HG03025 (cell line): ENCODE measurements at regions not wholly inside any gene's neighbourhood (a gene's known extent, or its start where the extent isn't known, plus 50 kb on each side); places are given as distances from the start of the nearest gene placed in this dataset.

Experiments
- ATAC-seq: cut with Tn5 transposase; IDR thresholded peaks from one replicate; pipeline ENCODE4 v1.9.1; 2021; ENCODE audit warnings: mild to moderate bottlenecking, moderate library complexity; ENCODE audit not compliant: unreplicated experiment, low FRiP score

GRCh38 chr10:78808286-78808685 is 260.5 kb upstream of the ZMIZ1 start:
- ATAC-seq, result no peak

- ATAC-seq, result no peak
Measured at GRCh38 chr10:78808736-78809367, 259.9 kb upstream of the ZMIZ1 start.

DNA sequence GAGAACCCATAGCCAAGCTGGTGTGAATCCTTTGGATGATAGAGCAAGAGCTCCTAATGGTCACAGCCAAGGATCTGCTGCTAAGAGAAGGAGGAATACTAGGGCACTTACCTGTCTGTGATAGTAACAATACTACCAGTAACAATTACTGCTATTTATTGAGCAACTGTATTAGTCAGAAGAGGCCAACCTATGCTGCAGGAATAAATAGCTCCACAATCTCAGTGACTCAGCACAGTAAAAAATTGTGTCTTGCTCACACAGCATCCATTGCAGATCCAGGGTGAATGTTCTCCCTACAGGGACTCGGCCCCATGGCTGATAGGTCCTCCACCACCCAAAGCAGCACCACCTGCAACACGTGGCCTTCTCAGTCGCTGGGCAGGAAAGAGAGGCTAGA is 257.6 kb upstream of the ZMIZ1 start:
- no peak for ATAC-seq

- ATAC-seq, result no peak
Measured at GRCh38 chr10:78812571-78813318, 256.0 kb upstream of the ZMIZ1 start.

DNA sequence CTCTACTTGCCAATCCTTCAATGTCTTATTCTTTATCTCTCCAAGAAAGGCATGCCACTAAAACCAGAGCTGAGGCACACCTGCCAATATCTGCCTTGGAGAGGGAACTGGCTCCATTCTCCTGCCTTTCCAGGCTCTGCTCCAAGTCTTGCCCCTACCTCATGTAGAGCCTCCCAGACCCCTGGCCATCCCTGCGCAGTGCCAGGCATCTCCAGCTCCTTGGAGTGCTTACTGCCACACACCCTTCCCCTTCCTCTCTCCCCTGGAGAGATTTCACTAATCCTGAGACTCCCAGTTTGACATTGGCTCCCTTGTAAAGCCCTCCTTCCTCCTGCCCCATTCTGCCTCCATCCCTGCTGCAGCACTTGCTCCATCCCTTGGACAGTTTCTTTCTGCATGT is 255.2 kb upstream of the ZMIZ1 start:
- no peak for ATAC-seq

GRCh38 chr10:78813998-78814399 is 254.8 kb upstream of the ZMIZ1 start:
- no peak for ATAC-seq

DNA sequence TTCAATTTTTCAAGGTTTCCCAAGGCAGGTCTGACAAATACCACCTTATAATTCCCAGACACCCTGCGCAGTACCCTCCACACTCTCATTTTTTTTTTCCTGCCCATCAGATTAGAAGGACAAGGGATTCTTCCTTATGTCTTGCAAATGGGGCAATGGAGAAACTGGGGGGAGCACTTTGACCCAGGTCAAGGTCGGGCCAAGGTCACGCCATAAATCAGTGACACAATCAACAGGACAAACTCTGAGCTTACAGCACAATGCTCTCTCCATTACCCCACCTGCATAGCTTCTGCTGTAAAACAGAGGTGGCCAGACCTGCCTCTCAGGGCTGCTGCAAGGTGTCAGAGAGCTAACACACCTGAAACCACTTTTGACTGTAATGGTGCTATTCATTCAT is 254.4 kb upstream of the ZMIZ1 start:
- no peak for ATAC-seq

DNA sequence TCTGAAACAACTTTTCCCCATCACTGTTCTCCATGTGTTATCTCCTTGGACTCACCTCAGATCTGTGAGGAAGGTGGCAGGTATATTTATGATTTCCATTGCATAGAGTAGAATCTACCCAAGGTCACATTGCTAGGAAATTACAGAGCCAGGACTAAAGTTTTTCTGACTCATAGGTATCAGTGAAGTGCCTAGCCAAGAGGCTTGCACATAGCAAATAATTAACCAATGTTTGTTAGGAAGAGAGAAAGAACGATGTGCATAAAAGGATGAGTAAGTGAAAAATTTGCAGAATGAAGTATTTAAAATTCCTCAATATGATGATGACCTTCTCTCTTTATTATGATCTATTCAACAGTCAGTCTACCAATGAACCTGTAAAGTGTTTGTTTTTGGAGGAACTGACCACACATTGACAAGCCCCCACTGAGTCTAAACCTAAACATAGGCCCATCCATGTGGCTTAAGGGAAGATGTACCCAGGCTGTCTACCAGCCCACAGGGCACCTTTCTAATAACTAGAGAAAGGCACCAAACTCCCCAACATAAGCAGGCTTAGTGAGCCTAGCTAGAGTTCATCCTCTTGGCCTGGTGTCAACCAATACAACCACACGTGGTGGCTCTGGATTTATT is 252.9 kb upstream of the ZMIZ1 start:
- ATAC-seq, result no peak

- ATAC-seq, result no peak
Measured at GRCh38 chr10:78817361-78817760, 251.4 kb upstream of the ZMIZ1 start.

DNA sequence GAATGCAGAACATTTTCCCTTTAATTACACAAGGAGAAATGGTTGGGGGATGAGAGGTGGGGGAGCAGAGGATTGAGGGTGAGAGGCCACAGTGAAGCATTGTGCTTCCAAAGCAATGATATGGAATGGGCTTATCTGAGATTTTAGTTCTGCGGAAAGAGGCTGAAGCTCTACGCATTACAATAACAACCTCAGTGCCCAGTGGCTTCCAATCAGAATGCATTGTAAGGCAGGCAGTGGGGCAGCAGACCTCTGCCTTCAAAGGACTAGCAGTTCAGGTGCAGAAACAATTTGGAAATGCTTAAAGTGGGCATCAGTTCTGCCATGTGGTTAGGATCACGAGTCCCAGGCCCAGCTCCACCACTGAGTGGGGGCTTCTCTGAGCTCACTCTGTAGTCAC is 251.0 kb upstream of the ZMIZ1 start:
- ATAC-seq, result no peak

DNA sequence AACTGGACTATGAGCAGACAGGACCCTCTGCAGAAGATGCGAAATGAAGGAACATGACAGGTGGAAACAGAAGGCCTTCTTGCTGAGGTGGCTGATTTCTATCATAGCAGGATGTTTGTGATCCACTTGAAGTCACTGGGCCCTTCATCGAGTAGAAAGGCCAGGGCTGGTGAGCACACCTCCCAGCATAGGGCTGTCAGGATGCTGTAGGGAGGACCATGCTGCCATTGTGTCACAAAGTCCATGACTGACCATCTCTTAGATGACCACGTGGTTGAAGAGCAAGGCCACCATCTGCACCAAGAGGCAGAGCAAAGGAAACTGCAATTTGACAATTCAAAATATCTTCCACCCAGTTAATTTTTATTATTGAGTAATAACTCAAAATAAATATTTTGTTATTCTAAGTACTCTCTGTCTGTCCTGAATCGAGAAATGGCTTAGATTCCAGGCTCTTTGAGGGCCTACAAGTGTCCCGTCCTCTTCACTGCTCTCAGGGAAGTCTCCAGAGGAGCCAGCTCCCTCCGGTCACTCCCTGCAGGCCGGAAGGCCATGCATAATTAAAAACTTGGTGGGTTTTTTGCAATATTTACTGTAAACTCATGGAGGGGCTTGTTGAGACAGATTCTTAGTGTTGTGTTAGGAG is 249.3 kb upstream of the ZMIZ1 start:
- no peak for ATAC-seq

- no peak for ATAC-seq
Measured at GRCh38 chr10:78820007-78820362, 248.8 kb upstream of the ZMIZ1 start.

- no peak for ATAC-seq
Measured at GRCh38 chr10:78821052-78821451, 247.7 kb upstream of the ZMIZ1 start.

DNA sequence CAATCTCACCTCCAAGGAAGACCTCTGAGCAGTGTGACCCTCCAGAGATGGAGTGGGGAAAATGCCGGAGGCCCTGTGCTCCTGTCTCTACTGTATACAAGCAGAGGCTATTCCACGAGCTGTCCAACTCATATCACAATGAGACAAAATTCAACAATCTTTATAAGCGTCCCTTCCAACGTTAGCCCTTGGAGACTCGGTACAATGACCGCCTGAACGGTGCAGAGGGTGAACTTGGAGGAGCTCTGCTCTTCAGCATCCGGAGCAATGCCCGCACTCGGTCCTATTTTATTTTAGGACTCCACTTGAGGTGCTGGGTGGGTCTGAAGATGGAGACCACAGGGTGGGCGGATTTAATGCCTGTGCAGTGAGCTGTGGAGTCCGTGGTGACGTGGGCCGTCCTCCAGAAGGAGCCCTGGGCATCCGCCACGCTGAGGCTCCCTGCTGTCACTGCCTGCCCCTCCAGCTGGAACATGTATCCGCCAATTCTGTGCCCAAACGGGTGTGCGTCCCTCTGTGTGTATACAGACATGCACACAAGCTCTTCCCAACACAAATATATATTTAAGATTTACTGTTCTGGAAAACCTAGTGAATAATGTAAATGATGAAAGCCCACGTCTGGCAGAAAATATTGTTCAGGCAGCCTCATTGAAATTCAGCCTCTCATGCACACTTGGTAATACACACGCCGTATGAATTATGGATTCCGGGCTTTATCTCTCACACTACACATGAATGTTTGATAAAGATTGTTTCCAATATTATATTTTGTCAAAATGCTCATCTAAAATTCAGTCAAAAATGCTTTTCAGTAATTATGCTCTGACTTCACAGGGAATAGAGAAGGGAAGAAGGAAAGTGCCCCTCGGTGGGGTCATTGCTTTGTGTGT is 239.9 kb upstream of the ZMIZ1 start:
- no peak for ATAC-seq

DNA sequence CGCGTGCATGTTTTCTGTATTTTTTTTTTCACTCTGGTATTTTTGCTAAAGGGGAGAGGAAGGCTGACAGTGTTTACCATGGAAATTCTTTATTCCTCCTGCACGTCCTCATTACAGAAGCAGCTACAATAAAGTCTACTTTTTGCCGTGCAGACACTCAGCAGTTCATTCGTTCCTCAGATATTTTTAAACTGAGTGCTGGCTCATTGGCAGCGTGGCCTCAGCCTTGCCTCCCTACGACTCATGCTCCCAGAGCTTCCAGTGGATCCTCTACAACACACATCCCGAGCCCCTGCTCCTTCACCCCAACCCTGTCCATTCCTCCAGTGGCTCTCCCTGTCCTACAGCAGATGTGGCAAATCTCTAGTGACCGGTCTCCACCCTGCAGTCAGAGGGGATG is 239.2 kb upstream of the ZMIZ1 start:
- no peak for ATAC-seq

- no peak for ATAC-seq
Measured at GRCh38 chr10:78830062-78830975, 238.4 kb upstream of the ZMIZ1 start.

DNA sequence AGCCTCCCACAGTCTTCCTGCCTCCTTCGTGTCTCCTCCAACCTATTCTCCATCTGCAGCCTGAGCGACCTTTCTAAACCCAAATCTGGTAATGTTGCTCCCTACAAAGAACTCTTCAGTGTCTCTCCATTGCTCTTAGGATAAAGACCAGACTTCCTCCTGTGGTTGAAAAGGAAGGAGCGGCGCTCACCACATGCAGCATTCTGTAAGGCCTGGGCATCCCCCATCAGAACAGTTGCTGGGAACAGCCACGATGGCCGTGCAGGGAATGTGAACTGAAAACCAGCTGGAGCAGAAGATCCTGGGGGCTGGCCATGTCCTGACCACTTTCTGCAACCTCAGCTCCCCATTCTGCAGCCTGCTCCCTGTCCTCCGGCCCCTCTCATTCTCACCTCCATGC is 237.8 kb upstream of the ZMIZ1 start:
- no peak for ATAC-seq

DNA sequence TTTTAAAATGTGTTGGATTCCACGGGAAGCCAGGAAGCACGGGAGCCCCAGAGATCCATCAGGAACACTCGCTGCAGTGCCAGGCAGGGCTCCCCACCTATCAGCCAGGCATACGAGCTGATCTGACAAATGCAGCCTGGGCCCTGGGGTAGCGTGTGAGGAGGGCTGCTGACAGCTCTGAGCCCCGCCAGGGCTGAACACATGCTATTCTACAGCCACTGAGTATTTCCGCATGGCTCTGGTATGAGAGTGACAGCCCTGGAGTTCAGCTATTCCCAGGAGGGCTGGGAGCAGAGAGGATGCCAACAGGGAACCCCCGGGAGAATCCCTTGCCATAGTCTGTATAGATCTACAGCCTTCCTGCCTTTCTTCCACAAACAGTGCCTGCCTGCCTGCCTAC is 237.3 kb upstream of the ZMIZ1 start:
- no peak for ATAC-seq

GRCh38 chr10:78832281-78832680 is 236.5 kb upstream of the ZMIZ1 start:
- ATAC-seq, result no peak
